ENCODE measurements at regions not wholly inside any gene's neighbourhood (a gene's known extent, or its start where the extent isn't known, plus 50 kb on each side); places are given as distances from the start of the nearest gene placed in this dataset.
A peak's percentile ranks its signal among the peaks of the same experiment; 100 is the strongest.
"Not testable (repeated sequence)": the region's sequence is repeated elsewhere in the genome, so short reads cannot be mapped to it uniquely, and the experiment has no call there.

GRCh38 chr3:48101301-48101650, 85.1 kb upstream of the MAP4 start:
- FAIRE-seq: not testable (repeated sequence)

DNA sequence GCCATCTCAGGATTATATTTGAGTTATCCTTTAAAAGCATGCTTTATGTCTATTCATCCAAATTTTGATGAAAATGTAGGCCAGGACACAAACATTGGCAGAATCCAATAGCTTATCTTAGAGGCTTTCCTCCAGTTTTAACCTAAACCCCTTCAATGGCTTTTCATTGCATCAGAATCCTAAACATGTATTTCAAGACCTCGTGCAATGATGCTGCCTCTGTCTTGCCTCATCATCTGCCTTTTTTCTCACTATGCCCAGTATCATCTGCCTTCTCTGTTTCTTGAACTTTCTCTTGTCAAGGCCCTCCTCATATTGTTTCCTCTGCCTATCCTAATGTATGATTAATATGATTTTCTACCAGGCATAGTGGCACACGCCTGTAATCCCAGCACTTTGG, 76.1 kb upstream of the MAP4 start:
- no peak for FAIRE-seq

GRCh38 chr3:48090166-48090939, 74.1 kb upstream of the MAP4 start:
- FAIRE-seq: peak; percentile 15

- FAIRE-seq: peak; percentile 78
These were observed 72.7 kb upstream of the MAP4 start for GRCh38 chr3:48088749-48089466.

GRCh38 chr3:48088056-48088748, 72.0 kb upstream of the MAP4 start:
- no peak for FAIRE-seq

DNA sequence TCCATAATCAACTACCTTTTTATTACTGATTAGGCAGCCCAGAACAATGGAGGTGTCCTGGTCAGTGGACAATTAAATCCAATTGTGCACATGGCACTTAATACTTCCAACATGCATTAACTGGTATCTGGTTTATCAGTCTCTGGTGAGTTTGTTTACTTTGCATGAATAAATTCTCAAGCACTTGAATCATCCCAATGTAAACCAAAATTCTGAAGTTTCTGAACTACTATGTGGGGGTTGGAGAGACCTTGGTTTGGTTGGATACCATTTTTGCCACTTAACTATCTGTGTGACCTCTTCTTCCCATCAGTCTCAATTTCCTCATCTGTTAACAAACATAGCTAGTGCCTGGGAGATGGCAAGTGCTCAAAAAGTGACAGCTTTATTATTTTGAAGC, 70.5 kb upstream of the MAP4 start:
- FAIRE-seq: no peak

DNA sequence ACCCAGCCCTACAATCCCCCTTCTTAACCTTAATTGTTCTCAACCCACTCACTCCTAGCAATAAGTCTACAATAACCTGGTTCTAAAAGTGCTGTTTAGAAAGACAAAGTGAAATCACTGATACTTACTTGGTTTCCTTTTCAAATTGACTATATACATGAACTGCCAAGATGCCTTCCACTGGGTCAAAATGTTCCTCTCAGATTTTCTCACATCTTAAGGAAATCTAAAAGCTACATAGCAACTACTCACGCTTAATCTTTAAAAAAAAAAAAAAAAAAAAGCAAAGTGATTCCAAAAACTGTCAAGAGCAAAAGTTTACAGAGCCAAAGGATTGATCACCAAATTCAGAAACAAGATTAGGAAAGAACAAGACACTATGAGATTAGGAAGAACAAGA, 68.7 kb upstream of the MAP4 start:
- FAIRE-seq: no peak

DNA sequence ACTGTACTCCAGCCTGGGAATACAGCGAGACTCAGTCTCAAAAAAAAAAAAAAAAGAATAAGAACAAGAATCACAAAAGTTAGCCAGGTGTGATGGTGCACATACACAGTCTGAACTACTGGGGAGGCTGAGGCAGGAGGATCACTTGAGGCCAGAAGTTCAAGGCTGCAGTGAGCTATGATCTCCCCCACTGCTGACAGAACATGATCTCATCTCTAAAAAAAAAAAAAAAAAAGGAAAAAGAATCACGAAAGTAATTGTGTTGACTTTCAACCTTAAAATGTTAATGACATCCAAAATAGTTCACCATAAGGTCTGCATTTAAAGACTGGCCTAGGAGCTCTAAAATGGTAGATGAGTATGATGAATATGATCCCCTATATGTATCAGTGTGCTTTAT, 68.0 kb upstream of the MAP4 start:
- no peak for FAIRE-seq

DNA sequence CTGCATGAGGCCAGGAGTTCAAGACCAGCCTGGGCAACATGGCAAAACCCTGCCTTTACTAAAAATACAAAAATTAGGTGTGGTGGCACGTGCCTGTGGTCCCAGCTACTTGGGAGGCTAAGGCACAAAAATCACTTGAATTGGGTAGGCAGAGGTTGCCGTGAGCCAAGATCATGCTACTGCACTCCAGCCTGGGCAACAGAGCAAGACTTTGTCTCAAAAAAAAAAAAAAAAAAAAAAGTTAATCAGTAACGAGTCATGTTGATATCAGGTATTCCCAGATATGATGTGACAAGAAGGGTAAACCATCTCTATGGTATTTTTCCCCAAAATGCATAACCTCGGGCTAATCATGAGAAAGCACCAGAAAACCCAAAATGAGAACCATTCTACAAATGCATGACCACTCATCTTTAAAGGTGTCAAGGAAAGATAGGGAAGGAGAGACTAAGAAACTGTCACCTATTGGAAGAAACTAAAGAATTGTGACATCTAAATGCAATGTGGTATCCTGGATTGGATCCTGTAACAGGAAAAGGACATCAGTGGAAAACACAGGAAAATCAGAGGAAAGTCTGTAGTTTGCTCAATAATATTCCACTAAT, 66.5 kb upstream of the MAP4 start:
- FAIRE-seq: no peak

DNA sequence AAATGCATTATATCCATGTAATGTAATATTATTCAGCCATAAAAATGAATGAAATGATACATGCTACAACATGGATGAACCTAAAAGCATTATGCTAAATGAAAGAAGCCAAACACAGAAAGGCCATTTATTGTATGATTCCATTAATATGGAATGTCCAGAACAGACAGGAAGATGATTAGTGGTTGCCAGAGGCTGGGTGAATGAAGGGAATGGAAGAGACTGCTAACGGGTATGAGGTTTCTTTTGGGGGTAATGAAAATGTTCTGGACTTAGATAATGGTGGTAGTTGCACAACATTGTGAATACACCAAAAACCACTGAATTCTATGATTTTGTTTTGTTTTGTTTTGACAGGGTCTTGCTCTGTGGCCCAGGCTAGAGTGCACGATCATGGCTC, 61.6 kb upstream of the MAP4 start:
- no peak for FAIRE-seq

DNA sequence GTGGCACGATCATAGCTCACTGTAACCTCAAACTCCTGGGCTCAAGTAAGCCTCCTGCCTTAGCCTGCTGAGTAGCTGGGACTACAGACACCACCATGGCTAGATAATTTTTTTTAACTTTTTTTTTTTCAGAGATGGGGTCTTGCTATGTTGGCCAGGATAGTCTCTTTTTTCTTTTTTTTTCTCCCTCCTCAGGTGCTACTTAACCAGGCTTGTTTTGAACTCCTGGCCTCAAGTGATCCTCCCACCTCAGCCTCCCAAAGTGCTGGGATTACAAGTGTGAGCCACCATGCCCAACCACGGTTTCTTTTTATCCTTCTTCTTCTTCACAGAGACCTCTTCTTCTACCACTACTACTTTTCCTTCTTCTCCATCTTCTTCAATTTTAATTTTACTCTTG, 53.8 kb upstream of the MAP4 start:
- no peak for FAIRE-seq

DNA sequence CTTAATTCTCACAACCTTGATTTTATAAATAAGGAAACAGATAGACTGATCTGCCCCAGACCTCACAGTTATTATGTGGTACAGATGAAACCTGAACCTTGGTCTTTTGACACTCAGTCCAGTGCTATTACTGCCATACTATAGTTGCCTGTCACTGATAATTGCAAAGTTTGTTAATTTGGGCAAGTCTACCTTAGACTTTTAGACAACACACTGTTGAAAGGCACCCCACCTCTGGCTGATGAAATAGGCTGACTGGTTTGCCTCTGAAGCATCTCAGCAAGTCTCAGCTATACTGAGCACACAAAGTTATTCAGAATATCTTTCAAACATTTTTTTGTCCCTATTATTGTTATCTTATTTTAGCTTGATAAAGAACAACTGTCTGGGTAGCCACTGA, 53.1 kb upstream of the MAP4 start:
- FAIRE-seq: no peak

DNA sequence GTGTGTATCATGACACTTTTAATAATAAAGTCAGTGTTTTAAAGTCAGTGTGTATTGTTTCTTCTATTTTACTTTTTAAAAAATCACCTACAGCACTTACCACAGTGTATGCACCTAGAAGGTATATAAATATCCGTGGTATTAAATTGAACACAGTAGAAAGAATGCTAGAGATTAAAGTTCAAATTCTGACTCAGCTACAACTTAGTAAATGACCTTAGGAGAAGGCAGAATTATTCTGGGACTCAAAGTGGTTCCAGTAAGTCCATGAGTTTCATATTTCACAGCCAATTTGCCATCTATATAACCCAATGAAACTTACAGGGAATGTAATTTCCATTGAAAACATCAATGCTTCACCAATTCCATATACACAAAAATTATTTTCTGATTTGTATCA, 52.7 kb upstream of the MAP4 start:
- FAIRE-seq: no peak

GRCh38 chr3:48068320-48068719, 52.1 kb upstream of the MAP4 start:
- not testable (repeated sequence) for FAIRE-seq

DNA sequence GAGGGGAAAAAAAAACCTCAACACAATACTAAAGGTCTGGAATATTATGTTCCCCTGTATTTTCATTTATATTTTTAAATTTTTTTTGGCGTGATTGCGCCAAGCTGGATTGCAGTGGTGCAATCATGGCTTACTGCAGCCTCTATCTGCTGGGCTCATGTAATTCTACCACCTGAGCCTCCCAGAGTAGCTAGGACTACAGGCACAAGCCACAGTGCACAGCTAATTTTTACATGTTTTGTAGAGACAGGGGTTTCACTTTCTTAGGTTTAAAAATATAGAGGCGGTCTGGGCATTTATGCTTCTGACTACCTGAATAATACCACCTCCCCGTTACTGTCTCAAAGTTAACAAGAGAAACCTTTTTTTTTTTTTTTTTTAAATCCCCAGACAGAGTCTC, 51.1 kb upstream of the MAP4 start:
- no peak for FAIRE-seq

Data from G401.6 (cell line).